ENCODE measurements at regions not wholly inside any gene's neighbourhood (a gene's known extent, or its start where the extent isn't known, plus 50 kb on each side); places are given as distances from the start of the nearest gene placed in this dataset.
A peak's percentile ranks its signal among the peaks of the same experiment; 100 is the strongest.

DNA sequence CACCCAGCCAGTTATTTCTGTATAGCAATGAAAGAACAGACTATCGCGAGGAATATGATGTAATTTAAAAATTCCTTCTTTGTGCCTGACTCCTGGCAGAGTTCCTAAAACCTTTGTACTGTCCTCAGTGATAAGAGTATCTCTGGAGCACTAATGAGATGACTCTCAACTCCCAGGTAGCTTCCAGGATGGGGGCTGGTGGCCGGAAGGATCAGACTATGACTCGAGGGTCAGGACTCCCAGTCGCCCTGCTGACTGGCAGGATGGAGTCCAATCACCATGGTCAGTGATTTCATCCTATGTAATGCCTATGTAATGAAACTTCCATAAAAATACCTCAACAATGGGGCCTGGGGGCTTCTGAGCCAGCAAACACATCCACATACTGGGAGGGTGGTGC is 135.1 kb downstream of the SHANK2 start:
- peak; percentile 46 to 56; a peak in 3 of 6 replicates for ATAC-seq
- H3K27ac ChIP-seq: peak overlapping the region in 1 of 2 experiments; percentile 32; a peak in 1 of 6 replicates
- CTCF ChIA-PET: interaction anchor here (1.0 to 1.2 kb wide), 2 partner anchors 16 to 257 kb away, joined by 3 read pairs; no protein-coding TSS in a partner anchor
- no peak for FAIRE-seq
- WGBS (ENCODE audit: missing lambda C conversion rate): 66% methylated on average over 5 of the region's 5 CpGs
- peak in 1 of 2 experiments; percentile 29 for DNase-seq (ENCODE audit: low read depth in 1 of 2, low spot score in 1 of 2)
- no peaks in the 10 kb centered on the region for H3K9me3 ChIP-seq
- TF ChIP-seq ZNF302 (CRISPR knock-in tag; IDR thresholded peaks at IDR 0.05) (no peak), JUNB (IDR thresholded peaks at IDR 0.05) (no peak)
- POLR2A ChIA-PET: no interaction called here
- peaks cover 16% of the 10 kb centered on the region; the same call in 2 of the 3 replicates for H3K4me1 ChIP-seq
- H3K4me2 ChIP-seq: no peak overlapping the region
- H3K4me3 ChIP-seq: no peak overlapping the region

DNA sequence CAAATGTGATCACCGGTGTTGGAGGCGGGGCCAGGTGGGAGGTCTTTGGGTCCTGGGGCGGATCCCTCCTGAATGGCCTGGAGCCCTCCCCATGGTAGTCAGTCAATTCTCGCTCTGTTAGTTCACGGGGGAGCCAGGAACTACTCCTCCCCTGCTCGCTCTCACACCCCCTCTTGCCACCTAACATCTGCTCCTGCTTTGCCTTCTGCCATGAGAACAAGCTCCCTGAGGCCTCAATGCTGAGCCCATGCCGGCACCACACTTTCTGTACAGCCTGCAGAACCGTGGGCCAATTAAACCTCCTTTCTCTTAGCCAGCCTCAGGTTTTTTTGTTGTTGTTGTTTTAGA is 135.7 kb downstream of the SHANK2 start:
- TF ChIP-seq RCOR1 (IDR thresholded peaks at IDR 0.05; ENCODE audit: low read depth, low read length) (no peak), ZSCAN20 (CRISPR knock-in tag; IDR thresholded peaks at IDR 0.05) (no peak), SREBF2 (IDR thresholded peaks at IDR 0.05) (no peak), USF2 (IDR thresholded peaks at IDR 0.05) (no peak)
- TF ChIP-seq, protein P1, sequence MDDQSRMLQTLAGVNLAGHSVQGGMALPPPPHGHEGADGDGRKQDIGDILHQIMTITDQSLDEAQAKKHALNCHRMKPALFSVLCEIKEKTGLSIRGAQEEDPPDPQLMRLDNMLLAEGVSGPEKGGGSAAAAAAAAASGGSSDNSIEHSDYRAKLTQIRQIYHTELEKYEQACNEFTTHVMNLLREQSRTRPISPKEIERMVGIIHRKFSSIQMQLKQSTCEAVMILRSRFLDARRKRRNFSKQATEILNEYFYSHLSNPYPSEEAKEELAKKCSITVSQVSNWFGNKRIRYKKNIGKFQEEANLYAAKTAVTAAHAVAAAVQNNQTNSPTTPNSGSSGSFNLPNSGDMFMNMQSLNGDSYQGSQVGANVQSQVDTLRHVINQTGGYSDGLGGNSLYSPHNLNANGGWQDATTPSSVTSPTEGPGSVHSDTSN (IDR thresholded peaks at IDR 0.05): no peak
- Histone ChIP-seq H3K4me2 (no peak overlapping the region), H3K9me3 (no peaks in the 10 kb centered on the region), H3K27ac (peak overlapping the region in 1 of 2 experiments; percentile 32; a peak in 2 of 6 replicates), H3K4me3 (no peak overlapping the region), H3K4me1 (peaks cover 16% of the 10 kb centered on the region; the same call in 2 of the 3 replicates)
- DNase-seq (ENCODE audit: low read depth in 1 of 2, low spot score in 1 of 2) (no peak), ATAC-seq (no peak), FAIRE-seq (no peak)
- CTCF ChIA-PET: interaction anchor here (0.9 to 1.2 kb wide), 3 partner anchors 16 to 257 kb away, joined by 3 read pairs; no protein-coding TSS in a partner anchor
- POLR2A ChIA-PET: no interaction called here
- 98% methylated on average over 8 of the region's 8 CpGs for WGBS (ENCODE audit: missing lambda C conversion rate)

DNA sequence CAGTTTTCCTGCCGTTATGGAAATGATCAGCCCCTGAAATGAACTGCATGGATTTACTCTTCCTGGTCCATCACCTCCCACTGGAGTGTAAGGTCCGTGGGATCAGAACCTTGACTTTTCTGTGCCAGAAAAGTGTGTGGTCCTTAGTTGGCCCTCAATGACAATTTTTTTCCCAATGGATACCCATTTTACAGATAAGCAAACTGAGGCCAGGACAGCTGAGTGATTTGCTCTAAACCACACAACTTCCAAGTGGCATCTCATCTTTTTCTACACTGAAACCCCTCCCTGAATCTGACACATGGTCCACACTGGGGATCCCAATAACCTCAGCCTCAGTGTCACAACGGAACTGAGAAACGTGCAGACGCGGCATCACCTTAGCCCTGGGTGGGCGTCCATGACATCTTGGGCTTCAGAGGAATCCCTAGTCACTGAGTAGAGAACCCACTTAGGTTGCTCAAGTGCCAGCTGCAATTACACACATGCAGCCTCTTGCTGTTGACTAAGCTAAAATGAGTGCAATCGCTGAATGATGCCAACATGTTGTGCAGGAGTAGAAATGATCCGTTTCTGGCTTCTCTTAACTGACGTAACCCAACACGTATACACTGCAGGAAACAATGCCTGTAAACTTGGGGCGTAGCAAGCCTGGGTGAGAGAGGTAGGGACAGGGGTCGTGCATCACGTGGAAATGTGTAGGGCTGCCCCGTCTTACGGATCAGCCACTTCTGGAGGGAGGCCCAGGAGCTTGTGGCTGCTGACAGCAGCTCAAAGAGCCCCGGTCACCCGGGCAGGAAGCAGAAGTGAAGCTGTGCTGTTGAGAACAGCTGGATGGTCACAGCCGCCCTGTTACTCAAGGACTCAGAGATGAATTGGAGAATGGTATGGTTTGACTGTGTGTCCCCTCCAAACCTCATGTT is 136.3 kb downstream of the SHANK2 start:
- H3K4me1 ChIP-seq: peaks cover 16% of the 10 kb centered on the region; the same call in 2 of the 3 replicates
- no peak for FAIRE-seq
- ChIA-PET POLR2A (no interaction called here), CTCF (interaction anchor here (0.9 to 1.2 kb wide), 4 partner anchors 15 to 258 kb away, joined by 3 read pairs; no protein-coding TSS in a partner anchor)
- WGBS (ENCODE audit: missing lambda C conversion rate): 88% methylated on average over 19 of the region's 19 CpGs
- TF ChIP-seq KDM1A (IDR thresholded peaks at IDR 0.05; ENCODE audit: low read depth): 0 out of 2 replicates have a peak, but pooled peaks have one; percentile 31
- TF ChIP-seq EHF (CRISPR knock-in tag; IDR thresholded peaks at IDR 0.05): no peak
- no peak for DNase-seq (ENCODE audit: low read depth in 1 of 2, low spot score in 1 of 2)
- ATAC-seq: no peak
- no peak overlapping the region for H3K4me3 ChIP-seq
- H3K4me2 ChIP-seq: no peak overlapping the region
- H3K27ac ChIP-seq: peak overlapping the region in 1 of 2 experiments; percentile 32; a peak in 2 of 6 replicates
- H3K9me3 ChIP-seq: no peaks in the 10 kb centered on the region

GRCh38 chr11:71114124-71114851 is 138.1 kb downstream of the SHANK2 start:
- ChIA-PET CTCF (interaction anchor here (0.7 to 1.3 kb wide), 4 partner anchors 14 to 1043 kb away, joined by 3 to 4 read pairs (median 3); no protein-coding TSS in a partner anchor), POLR2A (no interaction called here)
- H3K27ac ChIP-seq: no peak overlapping the region
- no peak overlapping the region for H3K4me2 ChIP-seq
- DNase-seq (ENCODE audit: low read depth in 1 of 2, low spot score in 1 of 2) (no peak), FAIRE-seq (no peak), ATAC-seq (no peak)
- peaks cover 13% of the 10 kb centered on the region; the same call in 2 of the 3 replicates for H3K4me1 ChIP-seq
- no peak overlapping the region for H3K4me3 ChIP-seq
- no peaks in the 10 kb centered on the region for H3K9me3 ChIP-seq
- 94% methylated on average over 12 of the region's 12 CpGs for WGBS (ENCODE audit: missing lambda C conversion rate)
- TF ChIP-seq NR3C1 (IDR thresholded peaks at IDR 0.05) (no peak), SMC3 (IDR thresholded peaks at IDR 0.05) (no peak), GATA3 (IDR thresholded peaks at IDR 0.05; ENCODE audit: borderline replicate concordance) (no peak), MAZ (IDR thresholded peaks at IDR 0.05; ENCODE audit: borderline replicate concordance, low read depth, low read length) (no peak), PHF8 (IDR thresholded peaks at IDR 0.05; ENCODE audit: borderline replicate concordance, low read depth) (no peak), USF2 (IDR thresholded peaks at IDR 0.05) (no peak), MAX (IDR thresholded peaks at IDR 0.05) (no peak), NPAS2 (CRISPR knock-in tag; IDR thresholded peaks at IDR 0.05; ENCODE audit: borderline replicate concordance) (no peak), BCL3 (IDR thresholded peaks at IDR 0.05) (no peak), RCOR1 (IDR thresholded peaks at IDR 0.05; ENCODE audit: low read depth, low read length) (no peak), EHF (CRISPR knock-in tag; IDR thresholded peaks at IDR 0.05) (no peak), FOSL2 (IDR thresholded peaks at IDR 0.05) (no peak), FOSL2 (CRISPR knock-in tag; IDR thresholded peaks at IDR 0.05) (no peak)
- TF ChIP-seq, protein P2, sequence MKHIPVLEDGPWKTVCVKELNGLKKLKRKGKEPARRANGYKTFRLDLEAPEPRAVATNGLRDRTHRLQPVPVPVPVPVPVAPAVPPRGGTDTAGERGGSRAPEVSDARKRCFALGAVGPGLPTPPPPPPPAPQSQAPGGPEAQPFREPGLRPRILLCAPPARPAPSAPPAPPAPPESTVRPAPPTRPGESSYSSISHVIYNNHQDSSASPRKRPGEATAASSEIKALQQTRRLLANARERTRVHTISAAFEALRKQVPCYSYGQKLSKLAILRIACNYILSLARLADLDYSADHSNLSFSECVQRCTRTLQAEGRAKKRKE (CRISPR knock-in tag; IDR thresholded peaks at IDR 0.05; ENCODE audit: low read depth): no peak
- TF ChIP-seq, protein P3, sequence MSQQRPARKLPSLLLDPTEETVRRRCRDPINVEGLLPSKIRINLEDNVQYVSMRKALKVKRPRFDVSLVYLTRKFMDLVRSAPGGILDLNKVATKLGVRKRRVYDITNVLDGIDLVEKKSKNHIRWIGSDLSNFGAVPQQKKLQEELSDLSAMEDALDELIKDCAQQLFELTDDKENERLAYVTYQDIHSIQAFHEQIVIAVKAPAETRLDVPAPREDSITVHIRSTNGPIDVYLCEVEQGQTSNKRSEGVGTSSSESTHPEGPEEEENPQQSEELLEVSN (IDR thresholded peaks at IDR 0.05; ENCODE audit: borderline replicate concordance, low read depth): no peak

All from A549 (cell line).